Heart right ventricle (tissue), 16 donors: ENCODE measurements at regions not wholly inside any gene's neighbourhood (a gene's known extent, or its start where the extent isn't known, plus 50 kb on each side); places are given as distances from the start of the nearest gene placed in this dataset.

ENCODE experiments used
- ATAC-seq, 8 donors: fragments of 200-7000 bp; cut with Tn5 transposase; one replicate each; pipeline ENCODE4 v1.9.1; 2020; ENCODE audit warnings: mild to moderate bottlenecking in 8 of 8, moderate library complexity in 8 of 8, moderate number of reproducible peaks in 1 of 8
- DNase-seq, 2 donors: peaks; one replicate each; pipeline ENCODE4 v3.0.0-alpha.2; 2020
- H3K27ac ChIP-seq, 10 donors: fragments of 200-600 bp; sonication (generic) in 2 of 10; one replicate each; pipeline versions ENCODE4 v1.5.0 to v1.8.0; 2020 to 2022; ENCODE audit warnings: mild to moderate bottlenecking in 3 of 10
- H3K27me3 ChIP-seq, 7 donors: fragments of 200-600 bp; one replicate each; pipeline ENCODE4 v1.8.0; 2021 to 2022; ENCODE audit warnings: mild to moderate bottlenecking in 2 of 7
- H3K36me3 ChIP-seq, 9 donors: fragments of 200-600 bp; sonication (generic) in 1 of 9; one replicate each; pipeline versions ENCODE4 v1.5.0 to v1.8.0; 2020 to 2022; ENCODE audit warnings: mild to moderate bottlenecking in 2 of 9
- H3K4me1 ChIP-seq, 9 donors: fragments of 200-600 bp; sonication (generic) in 1 of 9; one replicate each; pipeline versions ENCODE4 v1.5.0 to v1.8.0; 2020 to 2022; ENCODE audit warnings: mild to moderate bottlenecking in 4 of 9
- H3K4me3 ChIP-seq, 10 donors: fragments of 200-600 bp; sonication (generic) in 2 of 10; one replicate each; pipeline versions ENCODE4 v1.5.0 to v1.8.0; 2020 to 2022; ENCODE audit warnings: mild to moderate bottlenecking in 7 of 10, moderate library complexity in 2 of 10
- H3K9me3 ChIP-seq, 11 donors: fragments of 200-600 bp in 10 of 11; sonication (generic) in 2 of 11; one replicate each; pipeline versions ENCODE4 v1.5.0 to v1.8.0; 2013 to 2022; ENCODE audit warnings: mild to moderate bottlenecking in 2 of 11, control low read depth in 1 of 11, moderate library complexity in 1 of 11
- WGBS, 2 donors: extraction: QIAGEN DNeasy Blood & Tissue Kit; methylation state at CpG; one replicate each; pipeline ENCODE4 v1.1.7; 2013; ENCODE audit warnings: inconsistent platforms in 1 of 2; 5-methylcytosine and 5-hydroxymethylcytosine counted together
- intact Hi-C, 10 donors: fragments of 100-400 bp; cut with DNase I; formaldehyde crosslinking; loops; one replicate each; pipeline versions ENCODE4 v1.11.1 to v1.14.2; 2022
- TF ChIP-seq, protein P1 (sequence below), 9 donors: fragments of 200-600 bp; sonication (generic) in 2 of 9; IDR thresholded peaks; one replicate each; pipeline versions ENCODE4 v1.5.0 to v1.8.0; 2021 to 2022; ENCODE audit warnings: antibody characterized with exemption in 9 of 9, mild to moderate bottlenecking in 5 of 9, moderate library complexity in 1 of 9
- donor health status: Arrhythmogenic right ventricular cardiomyopathy.
- donor health status: ischemic (EF 13 %, LVEDD 7.1; RV severe dilation, severe dysfunction).
- donor health status: healthy with polysubstance abuse.
- donor health status: DM: no; HTN: yes; CAD: no.
- donor health status: DM: no; HTN: no; CAD: no.
- donor health status: ischemic (EF 25% LVEDD 6.9; RV normal size, moderate dysfunction).
- donor health status: ischemic (EF 25% LVEDD 5.7; RV mildly dilated, moderate dysfunction).
- donor health status: healthy.
- donor health status: DM: yes; HTN: yes; CAD: no.
- donor health status: Ischemic cardiomyopathy.
- donor health status: ischemic (EF 35%, LVEDD 5.7; RV mildly dilated, moderate dysfunction).
- donor health status: nonischemic (EF 11% LVEDD 7.7; RV severe dilation, severe dysfunction).
- donor health status: DM: yes; HTN: yes; CAD: no.
- donor health status: PGD.
- donor health status: ischemic (EF 29% LVEDD 5.4; RV normal size, mild dysfunction).
- donor health status: nonischemic (EF 23%, LVEDD 6.1; RV moderate dilation, normal function).

- DNase-seq (no peak), ATAC-seq (no peak)
- Histone ChIP-seq H3K4me1 (peaks cover 0 to 6% (median 0%) of the 10 kb centered on the region in 9 donors), H3K36me3 (no peaks in the 10 kb centered on the region), H3K27ac (no peak overlapping the region), H3K27me3 (no peaks in the 10 kb centered on the region), H3K4me3 (no peak overlapping the region), H3K9me3 (peaks cover 0 to 6% (median 0%) of the 10 kb centered on the region in 11 donors)
- TF ChIP-seq, protein P1, sequence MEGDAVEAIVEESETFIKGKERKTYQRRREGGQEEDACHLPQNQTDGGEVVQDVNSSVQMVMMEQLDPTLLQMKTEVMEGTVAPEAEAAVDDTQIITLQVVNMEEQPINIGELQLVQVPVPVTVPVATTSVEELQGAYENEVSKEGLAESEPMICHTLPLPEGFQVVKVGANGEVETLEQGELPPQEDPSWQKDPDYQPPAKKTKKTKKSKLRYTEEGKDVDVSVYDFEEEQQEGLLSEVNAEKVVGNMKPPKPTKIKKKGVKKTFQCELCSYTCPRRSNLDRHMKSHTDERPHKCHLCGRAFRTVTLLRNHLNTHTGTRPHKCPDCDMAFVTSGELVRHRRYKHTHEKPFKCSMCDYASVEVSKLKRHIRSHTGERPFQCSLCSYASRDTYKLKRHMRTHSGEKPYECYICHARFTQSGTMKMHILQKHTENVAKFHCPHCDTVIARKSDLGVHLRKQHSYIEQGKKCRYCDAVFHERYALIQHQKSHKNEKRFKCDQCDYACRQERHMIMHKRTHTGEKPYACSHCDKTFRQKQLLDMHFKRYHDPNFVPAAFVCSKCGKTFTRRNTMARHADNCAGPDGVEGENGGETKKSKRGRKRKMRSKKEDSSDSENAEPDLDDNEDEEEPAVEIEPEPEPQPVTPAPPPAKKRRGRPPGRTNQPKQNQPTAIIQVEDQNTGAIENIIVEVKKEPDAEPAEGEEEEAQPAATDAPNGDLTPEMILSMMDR (IDR thresholded peaks at IDR 0.05) = no peak
- intact Hi-C loops = loop anchor here in 1 of 10 donors (10.0 kb wide), 1 partner anchor 191 kb away; the partner anchor contains the start of gene EDNRB
These were observed 187.0 kb upstream of the EDNRB start for GRCh38 chr13:78105656-78106055.

DNA sequence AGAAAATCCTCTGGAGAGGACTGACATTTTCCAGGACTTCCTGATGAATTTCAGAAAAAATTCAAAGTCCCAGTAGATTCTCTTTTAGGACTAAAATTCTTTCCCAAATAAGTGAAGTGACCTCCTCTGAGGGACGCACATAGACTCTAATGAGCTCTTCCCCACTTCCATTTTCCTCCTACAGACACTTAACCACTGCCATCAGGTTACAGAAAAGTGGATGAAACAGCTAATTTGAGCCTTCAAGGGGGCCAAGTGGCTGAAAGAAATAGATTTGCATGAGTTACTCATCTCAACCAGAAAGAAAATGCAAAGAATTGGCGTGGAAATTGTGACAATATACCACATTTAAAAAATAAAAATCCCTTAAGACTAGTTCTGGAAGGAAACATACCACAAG lies 185.3 kb upstream of the EDNRB start:
- WGBS, 2 donors = 87 to 89% methylated on average over 2 of the region's 2 CpGs
- peaks cover 0 to 6% (median 0%) of the 10 kb centered on the region in 9 donors for H3K4me1 ChIP-seq
- no peaks in the 10 kb centered on the region for H3K27me3 ChIP-seq
- H3K36me3 ChIP-seq = no peaks in the 10 kb centered on the region
- H3K9me3 ChIP-seq = no peaks in the 10 kb centered on the region
- intact Hi-C loops = loop anchor here in 1 of 10 donors (10.0 kb wide), 1 partner anchor 189 kb away; the partner anchor contains the start of gene EDNRB
- DNase-seq (no peak), ATAC-seq (no peak)
- H3K27ac ChIP-seq = peak overlapping the region in 1 of 10 donors; percentile 27
- no peak overlapping the region for H3K4me3 ChIP-seq
- TF ChIP-seq, protein P1 (IDR thresholded peaks at IDR 0.05) = no peak

- 82 to 85% methylated on average over 2 of the region's 2 CpGs for WGBS, 2 donors
- intact Hi-C loops = loop anchor here in 1 of 10 donors (10.0 kb wide), 1 partner anchor 188 kb away; the partner anchor contains the start of gene EDNRB
- Histone ChIP-seq H3K27me3 (no peaks in the 10 kb centered on the region), H3K36me3 (no peaks in the 10 kb centered on the region), H3K9me3 (no peaks in the 10 kb centered on the region), H3K4me1 (peaks cover 0 to 6% (median 0%) of the 10 kb centered on the region in 9 donors), H3K27ac (peak overlapping the region in 5 of 10 donors; percentile 6 to 33 (median 22)), H3K4me3 (no peak overlapping the region)
- no peak for ATAC-seq
- TF ChIP-seq, protein P1 (IDR thresholded peaks at IDR 0.05) = no peak
- DNase-seq = no peak
These were observed 184.1 kb upstream of the EDNRB start for GRCh38 chr13:78102741-78103140.

GRCh38 chr13:78102121-78102677 lies 183.6 kb upstream of the EDNRB start:
- no peaks in the 10 kb centered on the region for H3K27me3 ChIP-seq
- no peak overlapping the region for H3K4me3 ChIP-seq
- intact Hi-C loops = loop anchor here in 1 of 10 donors (10.0 kb wide), 1 partner anchor 187 kb away; the partner anchor contains the start of gene EDNRB
- H3K36me3 ChIP-seq = no peaks in the 10 kb centered on the region
- WGBS, 2 donors = 60 to 66% methylated on average over 4 of the region's 4 CpGs
- TF ChIP-seq, protein P1 (IDR thresholded peaks at IDR 0.05) = no peak
- DNase-seq = peak; percentile 15 to 41
- H3K9me3 ChIP-seq = no peaks in the 10 kb centered on the region
- peak overlapping the region in 4 of 10 donors; percentile 6 to 33 (median 25) for H3K27ac ChIP-seq
- peaks cover 0 to 6% (median 0%) of the 10 kb centered on the region in 9 donors for H3K4me1 ChIP-seq
- peak; percentile 84 to 98 (median 91) for ATAC-seq
